Activated T-cell treated with anti-CD3 and anti-CD28 coated beads, Interleukin-2, amount 50 U/mL, for 4 hours (primary cell): ENCODE measurements at regions not wholly inside any gene's neighbourhood (a gene's known extent, or its start where the extent isn't known, plus 50 kb on each side); places are given as distances from the start of the nearest gene placed in this dataset.

Experiments used
- ATAC-seq, 2 donors: fragments of 200-7000 bp; cut with Tn5 transposase; one replicate each; pipeline ENCODE4 v1.10.0; 2021
- DNase-seq: peaks from one replicate; pipeline ENCODE4 v3.0.0-alpha.2; 2020
- H3K27me3 Mint-ChIP-seq: one replicate; pipeline ENCODE4 v1.8.0; 2021; ENCODE audit warnings: low read depth, mixed read lengths
- H3K36me3 Mint-ChIP-seq: one replicate; pipeline ENCODE4 v1.8.0; 2022; ENCODE audit warnings: mixed read lengths; ENCODE audit not compliant: insufficient read depth
- H3K4me1 Mint-ChIP-seq: one replicate; pipeline ENCODE4 v1.8.0; 2021; ENCODE audit warnings: low read depth, mixed read lengths
- H3K4me3 Mint-ChIP-seq: one replicate; pipeline ENCODE4 v1.8.0; 2021; ENCODE audit warnings: mild to moderate bottlenecking, moderate library complexity, mixed read lengths
- H3K9me3 Mint-ChIP-seq: one replicate; pipeline ENCODE4 v1.8.0; 2021; ENCODE audit warnings: mixed read lengths

GRCh38 chr2:150168595-150169236, 318.8 kb downstream of the RND3 start:
- DNase-seq (no peak), ATAC-seq (no peak)
- no peaks in the 10 kb centered on the region for H3K4me1 Mint-ChIP-seq
- no peaks in the 10 kb centered on the region for H3K9me3 Mint-ChIP-seq
- H3K27me3 Mint-ChIP-seq, result no peaks in the 10 kb centered on the region
- no peak overlapping the region for H3K4me3 Mint-ChIP-seq
- H3K36me3 Mint-ChIP-seq, result no peaks in the 10 kb centered on the region

- no peaks in the 10 kb centered on the region for H3K27me3 Mint-ChIP-seq
- H3K36me3 Mint-ChIP-seq, result no peaks in the 10 kb centered on the region
- ATAC-seq (no peak), DNase-seq (no peak)
- no peak overlapping the region for H3K4me3 Mint-ChIP-seq
- H3K9me3 Mint-ChIP-seq, result no peaks in the 10 kb centered on the region
- no peaks in the 10 kb centered on the region for H3K4me1 Mint-ChIP-seq
Observed at GRCh38 chr2:150167711-150168110, 319.8 kb downstream of the RND3 start.

GRCh38 chr2:150166313-150167051, 321.0 kb downstream of the RND3 start:
- H3K36me3 Mint-ChIP-seq, result no peaks in the 10 kb centered on the region
- H3K4me1 Mint-ChIP-seq, result no peaks in the 10 kb centered on the region
- H3K27me3 Mint-ChIP-seq, result no peaks in the 10 kb centered on the region
- ATAC-seq, result no peak
- no peak for DNase-seq
- H3K4me3 Mint-ChIP-seq, result no peak overlapping the region
- no peaks in the 10 kb centered on the region for H3K9me3 Mint-ChIP-seq

- Mint-ChIP-seq H3K4me1 (no peaks in the 10 kb centered on the region), H3K9me3 (no peaks in the 10 kb centered on the region), H3K4me3 (no peak overlapping the region), H3K36me3 (no peaks in the 10 kb centered on the region), H3K27me3 (no peaks in the 10 kb centered on the region)
- DNase-seq, result no peak
- no peak for ATAC-seq
Observed at GRCh38 chr2:150165988-150166312, 321.5 kb downstream of the RND3 start.

- Mint-ChIP-seq H3K4me3 (no peak overlapping the region), H3K36me3 (no peaks in the 10 kb centered on the region)
Observed at GRCh38 chr2:150165442-150165841, 322.0 kb downstream of the RND3 start.

GRCh38 chr2:150162241-150162942, 325.1 kb downstream of the RND3 start:
- no peaks in the 10 kb centered on the region for H3K9me3 Mint-ChIP-seq
- no peak overlapping the region for H3K4me3 Mint-ChIP-seq
- no peaks in the 10 kb centered on the region for H3K36me3 Mint-ChIP-seq
- H3K4me1 Mint-ChIP-seq, result no peaks in the 10 kb centered on the region
- DNase-seq (no peak), ATAC-seq (no peak)
- no peaks in the 10 kb centered on the region for H3K27me3 Mint-ChIP-seq

More at GRCh38 chr2:150165442-150165841, 322.0 kb downstream of the RND3 start:
- Mint-ChIP-seq H3K27me3 (no peaks in the 10 kb centered on the region), H3K9me3 (no peaks in the 10 kb centered on the region), H3K4me1 (no peaks in the 10 kb centered on the region)
- DNase-seq (no peak), ATAC-seq (no peak)

GRCh38 chr2:150160058-150160457, 327.4 kb downstream of the RND3 start:
- DNase-seq, result no peak
- H3K27me3 Mint-ChIP-seq, result no peaks in the 10 kb centered on the region
- H3K4me3 Mint-ChIP-seq, result no peak overlapping the region
- ATAC-seq, result no peak
- no peaks in the 10 kb centered on the region for H3K9me3 Mint-ChIP-seq
- no peaks in the 10 kb centered on the region for H3K4me1 Mint-ChIP-seq
- no peaks in the 10 kb centered on the region for H3K36me3 Mint-ChIP-seq

GRCh38 chr2:150159300-150159699, 328.2 kb downstream of the RND3 start:
- H3K4me1 Mint-ChIP-seq, result no peaks in the 10 kb centered on the region
- no peak for DNase-seq
- H3K36me3 Mint-ChIP-seq, result no peaks in the 10 kb centered on the region
- no peaks in the 10 kb centered on the region for H3K27me3 Mint-ChIP-seq
- ATAC-seq, result no peak
- H3K9me3 Mint-ChIP-seq, result no peaks in the 10 kb centered on the region
- no peak overlapping the region for H3K4me3 Mint-ChIP-seq

- DNase-seq, result no peak
- Mint-ChIP-seq H3K27me3 (no peaks in the 10 kb centered on the region), H3K4me1 (no peaks in the 10 kb centered on the region), H3K4me3 (no peak overlapping the region), H3K9me3 (no peaks in the 10 kb centered on the region), H3K36me3 (no peaks in the 10 kb centered on the region)
- no peak for ATAC-seq
Observed at GRCh38 chr2:150156876-150157275, 330.6 kb downstream of the RND3 start.

- Mint-ChIP-seq H3K27me3 (no peaks in the 10 kb centered on the region), H3K9me3 (no peaks in the 10 kb centered on the region), H3K36me3 (no peaks in the 10 kb centered on the region), H3K4me3 (no peak overlapping the region), H3K4me1 (no peaks in the 10 kb centered on the region)
- ATAC-seq (no peak), DNase-seq (no peak)
Observed at GRCh38 chr2:150156415-150156814, 331.1 kb downstream of the RND3 start.

GRCh38 chr2:150154308-150154797, 333.1 kb downstream of the RND3 start:
- no peak for ATAC-seq
- no peak for DNase-seq
- Mint-ChIP-seq H3K27me3 (no peaks in the 10 kb centered on the region), H3K9me3 (no peaks in the 10 kb centered on the region), H3K4me3 (no peak overlapping the region), H3K36me3 (no peaks in the 10 kb centered on the region), H3K4me1 (no peaks in the 10 kb centered on the region)

- Mint-ChIP-seq H3K4me3 (no peak overlapping the region), H3K4me1 (no peaks in the 10 kb centered on the region), H3K36me3 (no peaks in the 10 kb centered on the region), H3K9me3 (no peaks in the 10 kb centered on the region), H3K27me3 (no peaks in the 10 kb centered on the region)
- no peak for ATAC-seq
- no peak for DNase-seq
Observed at GRCh38 chr2:150153646-150154307, 333.7 kb downstream of the RND3 start.

GRCh38 chr2:150152230-150152629, 335.2 kb downstream of the RND3 start:
- Mint-ChIP-seq H3K27me3 (no peaks in the 10 kb centered on the region), H3K9me3 (peaks cover under 1% of the 10 kb centered on the region)

GRCh38 chr2:150150144-150150543, 337.3 kb downstream of the RND3 start:
- H3K4me3 Mint-ChIP-seq, result no peak overlapping the region
- H3K27me3 Mint-ChIP-seq, result no peaks in the 10 kb centered on the region
- ATAC-seq (no peak), DNase-seq (no peak)
- no peaks in the 10 kb centered on the region for H3K36me3 Mint-ChIP-seq
- no peaks in the 10 kb centered on the region for H3K4me1 Mint-ChIP-seq
- H3K9me3 Mint-ChIP-seq, result peaks cover 15% of the 10 kb centered on the region

More at GRCh38 chr2:150152230-150152629, 335.2 kb downstream of the RND3 start:
- DNase-seq (no peak), ATAC-seq (no peak)
- Mint-ChIP-seq H3K36me3 (no peaks in the 10 kb centered on the region), H3K4me1 (no peaks in the 10 kb centered on the region), H3K4me3 (no peak overlapping the region)
